Effector CD8-positive, alpha-beta T cell (primary cell): ENCODE measurements at regions not wholly inside any gene's neighbourhood (a gene's known extent, or its start where the extent isn't known, plus 50 kb on each side); places are given as distances from the start of the nearest gene placed in this dataset.

Source experiments
- DNase-seq: peaks from one replicate; lab custom pipeline; 2025; lab: John Stamatoyannopoulos, UW

- DNase-seq, result no peak
Measured at GRCh38 chr3:182067423-182067822, 355.7 kb downstream of the SOX2 start.

- DNase-seq, result no peak
Measured at GRCh38 chr3:182078316-182078715, 366.6 kb downstream of the SOX2 start.

GRCh38 chr3:182078929-182079328 lies 367.2 kb downstream of the SOX2 start:
- DNase-seq, result no peak

- DNase-seq, result no peak
Measured at GRCh38 chr3:182081096-182081495, 369.4 kb downstream of the SOX2 start.

DNA sequence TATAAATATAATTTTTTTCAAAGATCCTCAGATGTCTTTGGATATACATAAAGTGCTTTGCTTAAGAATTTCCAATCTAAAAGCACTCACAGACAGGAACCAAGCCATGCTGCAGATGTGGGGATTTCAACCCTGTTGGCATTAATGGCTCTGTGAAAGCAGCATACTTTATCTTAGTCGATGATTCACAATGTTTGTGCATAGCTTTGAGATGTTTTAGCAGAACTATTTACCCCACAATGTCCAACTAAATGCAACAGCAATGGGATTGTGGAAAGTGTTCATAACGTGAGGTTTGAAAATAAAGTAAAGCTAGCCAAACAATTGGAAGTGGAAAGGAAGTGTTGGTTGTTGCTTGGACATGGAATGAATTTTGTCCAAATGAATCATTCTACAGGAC lies 371.4 kb downstream of the SOX2 start:
- DNase-seq, result no peak

DNA sequence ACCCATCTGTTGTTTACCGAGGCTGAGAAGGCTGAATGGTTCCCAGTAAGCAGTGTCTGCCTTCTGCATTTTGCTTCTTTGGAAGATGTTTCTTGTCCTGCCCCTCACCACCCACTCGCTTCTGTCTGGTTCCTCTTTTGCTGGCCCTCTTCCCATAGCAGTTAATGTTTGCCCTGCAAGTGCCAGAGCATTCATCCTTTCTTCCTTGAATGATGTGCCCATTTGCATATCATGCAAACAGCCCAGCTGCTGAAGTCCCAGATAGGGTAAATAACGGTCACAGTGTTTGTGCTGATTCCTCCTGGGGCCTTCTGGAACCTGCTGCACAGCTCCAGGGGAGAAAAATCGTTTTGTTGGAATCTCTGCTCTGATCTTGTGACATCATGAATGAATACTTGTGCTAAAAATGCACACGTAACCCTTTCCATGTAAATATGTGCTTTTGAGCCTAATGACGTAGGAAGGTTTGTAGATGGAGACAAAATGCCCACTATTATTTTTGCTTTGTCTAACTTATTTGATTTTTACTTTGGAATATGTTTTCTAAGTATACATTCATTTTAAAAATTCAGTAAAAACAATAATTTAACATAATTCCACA lies 381.0 kb downstream of the SOX2 start:
- no peak for DNase-seq

- DNase-seq, result no peak
Measured at GRCh38 chr3:182094321-182094720, 382.6 kb downstream of the SOX2 start.

GRCh38 chr3:182104881-182105280 lies 393.2 kb downstream of the SOX2 start:
- DNase-seq, result no peak

- DNase-seq, result no peak
Measured at GRCh38 chr3:182105875-182106274, 394.1 kb downstream of the SOX2 start.

GRCh38 chr3:182108371-182108770 lies 396.6 kb downstream of the SOX2 start:
- DNase-seq, result no peak

- no peak for DNase-seq
Measured at GRCh38 chr3:182111967-182112366, 400.2 kb downstream of the SOX2 start.

DNA sequence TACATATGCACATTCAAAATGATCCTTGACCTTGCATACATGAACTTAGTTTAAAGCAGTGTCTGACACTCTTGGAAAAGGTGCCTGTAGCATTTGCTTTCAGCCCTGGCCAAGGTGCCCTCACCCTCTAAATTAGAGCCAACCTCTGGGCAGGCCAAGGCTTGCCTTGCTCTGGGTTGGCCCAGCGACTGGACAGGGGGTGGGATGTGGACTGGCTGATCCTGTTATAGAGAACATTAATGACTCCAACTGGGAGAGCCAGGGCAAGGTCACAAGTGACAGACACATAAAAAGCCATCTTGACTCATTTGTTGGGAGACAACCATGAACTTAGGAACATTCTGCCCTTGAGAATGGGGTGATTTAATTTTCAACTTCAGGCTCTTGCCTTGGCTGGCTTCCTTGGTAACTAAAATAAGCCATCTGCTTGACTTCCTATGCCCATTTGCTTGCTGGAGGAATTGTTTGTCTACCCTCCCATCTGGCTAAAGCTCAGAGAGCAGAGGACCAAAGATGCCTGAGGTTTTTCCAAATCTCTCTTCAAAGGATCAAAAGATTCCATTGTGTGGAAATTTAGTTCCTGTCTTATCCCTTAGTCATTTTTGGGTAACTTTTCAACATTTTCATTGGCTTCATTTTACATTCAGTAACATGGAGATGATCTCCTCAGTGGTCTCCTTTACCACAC lies 403.7 kb downstream of the SOX2 start:
- no peak for DNase-seq

DNA sequence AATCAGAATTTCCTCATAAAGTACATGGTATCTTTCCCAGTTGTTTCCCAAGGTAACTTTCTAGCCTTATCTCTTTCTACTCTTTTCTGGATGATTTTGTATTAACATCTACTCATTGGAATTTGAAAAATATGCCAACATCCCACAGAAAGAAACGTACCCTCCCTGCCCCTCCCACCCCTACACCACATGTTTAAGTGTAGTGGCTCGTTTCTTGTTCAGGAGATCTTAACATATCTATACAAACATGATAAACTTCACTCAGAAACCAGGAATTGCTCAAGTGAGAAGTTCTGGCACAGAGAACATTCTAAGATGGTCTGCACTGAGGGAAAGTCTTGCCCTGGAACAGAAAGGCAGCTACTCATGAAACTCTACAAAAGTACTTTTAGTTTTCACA lies 404.7 kb downstream of the SOX2 start:
- no peak for DNase-seq

DNA sequence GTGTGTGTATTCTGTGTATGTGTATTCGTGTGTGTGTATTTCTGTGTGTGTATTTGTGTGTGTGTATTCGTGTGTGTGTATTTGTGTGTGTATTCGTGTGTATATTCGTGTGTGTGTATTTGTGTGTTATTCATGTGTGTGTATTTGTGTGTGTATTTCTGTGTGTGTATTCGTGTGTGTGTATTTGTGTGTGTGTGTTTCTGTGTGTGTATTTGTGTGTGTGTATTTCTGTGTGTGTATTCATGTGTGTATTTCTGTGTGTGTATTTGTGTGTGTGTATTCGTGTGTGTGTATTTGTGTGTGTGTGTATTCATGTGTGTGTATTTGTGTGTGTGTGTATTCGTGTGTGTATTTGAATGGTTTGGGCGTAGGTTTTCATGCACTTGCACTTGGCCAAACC lies 405.4 kb downstream of the SOX2 start:
- no peak for DNase-seq

- DNase-seq, result no peak
Measured at GRCh38 chr3:182117583-182117982, 405.9 kb downstream of the SOX2 start.

DNA sequence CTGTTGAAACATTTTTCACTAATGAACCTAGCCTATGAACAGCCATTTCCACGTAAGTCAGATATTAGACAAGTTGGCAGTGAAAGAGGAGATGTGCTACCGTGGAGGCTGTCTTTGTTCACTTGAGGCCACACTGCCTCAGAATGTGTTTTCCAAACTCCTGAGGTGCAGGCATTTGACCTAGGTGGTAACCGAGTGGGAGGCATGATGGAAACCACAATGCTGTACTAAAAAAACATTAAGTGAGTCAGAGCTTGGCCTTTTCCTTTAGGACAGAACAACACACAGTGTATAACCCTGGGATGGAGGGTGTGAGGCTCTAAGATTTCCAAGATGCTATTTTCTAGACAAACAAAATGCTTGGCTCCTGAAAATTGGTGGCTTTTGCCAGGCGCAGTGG lies 406.3 kb downstream of the SOX2 start:
- no peak for DNase-seq

GRCh38 chr3:182121401-182121800 lies 409.7 kb downstream of the SOX2 start:
- no peak for DNase-seq

GRCh38 chr3:182122779-182123178 lies 411.1 kb downstream of the SOX2 start:
- DNase-seq, result no peak

DNA sequence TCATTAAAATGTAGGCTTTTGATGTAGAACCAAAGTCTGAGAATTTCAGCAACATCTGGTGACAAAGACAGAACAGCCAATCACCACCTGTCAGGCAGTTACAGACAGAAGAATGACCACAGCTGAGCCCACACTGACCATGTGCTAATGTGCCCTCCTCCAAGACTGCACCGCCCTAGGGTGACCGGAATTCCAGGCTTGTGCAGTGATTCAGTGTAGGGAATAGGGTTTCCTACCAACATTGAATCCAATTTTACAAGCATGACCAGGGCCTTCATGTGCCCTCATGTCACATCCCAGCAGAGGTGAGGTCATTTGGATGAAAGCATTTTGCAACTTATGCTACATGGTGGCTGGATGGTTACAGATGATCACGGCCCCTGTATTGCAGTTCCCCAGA lies 412.5 kb downstream of the SOX2 start:
- no peak for DNase-seq

GRCh38 chr3:182124716-182125115 lies 413.0 kb downstream of the SOX2 start:
- DNase-seq, result no peak

DNA sequence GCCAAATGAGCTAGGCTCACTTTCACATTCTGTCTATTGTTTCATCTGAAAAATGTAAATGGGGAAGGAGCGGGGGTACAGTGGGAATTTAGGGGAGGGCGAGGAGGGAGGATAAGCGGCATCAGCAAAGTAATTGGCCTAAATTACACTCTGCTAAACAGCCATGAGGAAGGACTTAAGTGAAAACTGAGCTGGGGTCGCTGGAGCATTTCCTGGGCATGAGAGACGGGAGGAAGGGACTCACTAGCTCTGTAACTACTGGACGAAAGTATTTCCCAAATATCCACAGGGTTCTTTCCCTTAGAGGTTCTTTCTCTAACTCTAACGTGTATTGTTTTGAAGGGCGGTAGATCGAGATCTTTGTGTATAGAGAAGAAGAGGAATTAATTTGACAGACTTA lies 418.0 kb downstream of the SOX2 start:
- no peak for DNase-seq

- no peak for DNase-seq
Measured at GRCh38 chr3:182133752-182134151, 422.0 kb downstream of the SOX2 start.

DNA sequence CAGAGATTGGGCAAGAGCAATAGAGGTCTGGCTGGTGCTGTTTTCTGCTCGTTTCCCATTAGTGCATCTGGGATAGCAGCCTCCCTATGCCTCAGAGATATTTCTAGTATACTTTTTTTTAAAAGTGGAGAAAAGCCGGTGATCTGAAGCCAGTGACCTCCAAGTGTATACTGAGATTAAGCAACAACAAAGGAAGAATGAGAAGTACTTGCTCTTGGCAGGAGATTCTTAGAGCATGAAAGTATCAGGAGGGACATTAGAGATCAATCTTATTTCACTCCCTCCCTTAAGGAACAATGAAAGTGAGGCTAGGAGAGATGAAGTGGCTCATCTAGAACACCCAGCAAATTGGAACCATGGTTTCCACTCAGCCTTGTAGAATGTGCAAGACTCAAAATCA lies 423.3 kb downstream of the SOX2 start:
- no peak for DNase-seq
